Spinal cord (tissue), 9 donors: ENCODE measurements at regions not wholly inside any gene's neighbourhood (a gene's known extent, or its start where the extent isn't known, plus 50 kb on each side); places are given as distances from the start of the nearest gene placed in this dataset.

Experiments used
- DNase-seq, 6 donors: peaks; one replicate each; pipeline versions ENCODE4 v3.0.0 to v3.0.0-alpha.2; 2013 to 2015; ENCODE audit warnings: low spot score in 6 of 6, low read depth in 4 of 6
- H3K27ac ChIP-seq: one replicate; pipeline ENCODE4 v1.5.1; 2013; ENCODE audit warnings: low read depth, low read length, control low read depth
- H3K27me3 ChIP-seq: one replicate; pipeline ENCODE4 v1.6.1; 2013; ENCODE audit warnings: low read length; ENCODE audit not compliant: control insufficient read depth, insufficient read depth
- H3K36me3 ChIP-seq: one replicate; pipeline ENCODE4 v1.6.1; 2013; ENCODE audit warnings: low read length; ENCODE audit not compliant: control insufficient read depth, insufficient read depth
- H3K4me1 ChIP-seq: one replicate; pipeline ENCODE4 v1.6.1; 2013; ENCODE audit warnings: low read length; ENCODE audit not compliant: control insufficient read depth, insufficient read depth
- H3K4me3 ChIP-seq: one replicate; pipeline ENCODE4 v1.5.1; 2013; ENCODE audit warnings: low read depth, low read length, control low read depth
- H3K9me3 ChIP-seq: one replicate; pipeline ENCODE4 v1.6.1; 2013; ENCODE audit warnings: low read length; ENCODE audit not compliant: control insufficient read depth, insufficient read depth
- WGBS: methylation state at CpG from one replicate; pipeline ENCODE4 v1.1.5; 2013; ENCODE audit warnings: missing lambda C conversion rate; ENCODE audit not compliant: insufficient coverage; 5-methylcytosine and 5-hydroxymethylcytosine counted together
- donor health status: healthy.

- DNase-seq: no peak
- H3K9me3 ChIP-seq: no peaks in the 10 kb centered on the region
- H3K36me3 ChIP-seq: no peaks in the 10 kb centered on the region
- 93% methylated on average over 3 of the region's 3 CpGs for WGBS
- no peak overlapping the region for H3K27ac ChIP-seq
- no peaks in the 10 kb centered on the region for H3K4me1 ChIP-seq
- H3K4me3 ChIP-seq: no peak overlapping the region
- no peaks in the 10 kb centered on the region for H3K27me3 ChIP-seq
Observed at GRCh38 chr7:32150039-32150438, 79.8 kb upstream of the PDE1C start.

DNA sequence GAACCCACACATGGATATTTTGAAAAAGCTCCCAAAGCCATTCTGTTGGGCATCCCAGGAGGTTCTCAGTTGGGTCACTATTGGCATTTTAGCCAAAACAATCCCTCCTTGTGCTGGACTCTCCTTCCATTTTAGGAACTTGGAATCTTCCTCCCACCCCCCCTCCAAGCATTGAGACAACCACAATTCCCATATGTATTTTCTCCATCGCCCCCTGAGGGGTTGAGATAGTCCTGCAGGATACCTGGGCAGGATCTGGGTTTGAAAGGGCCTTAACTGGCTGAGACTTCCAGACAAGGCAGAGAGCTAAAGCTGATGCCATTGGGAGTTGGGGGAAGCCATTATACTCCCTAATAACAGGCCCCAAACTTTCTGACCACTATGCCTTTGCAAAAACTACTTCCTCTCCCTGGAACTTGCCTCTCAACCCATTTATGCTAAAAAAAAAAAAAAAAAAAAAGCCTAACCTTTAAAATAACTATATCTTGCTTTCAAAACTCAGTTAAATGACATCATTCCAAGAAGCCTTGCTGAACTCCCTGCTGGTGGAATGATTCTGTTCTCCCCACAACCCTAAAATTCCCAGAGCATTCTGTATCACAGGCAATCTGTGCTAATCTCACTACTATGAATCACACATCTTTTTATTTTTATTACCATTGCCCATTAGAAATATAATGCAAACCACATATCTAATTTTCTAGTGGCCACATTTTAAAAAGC is 77.5 kb upstream of the PDE1C start:
- no peaks in the 10 kb centered on the region for H3K27me3 ChIP-seq
- DNase-seq: no peak
- H3K4me3 ChIP-seq: no peak overlapping the region
- no peaks in the 10 kb centered on the region for H3K9me3 ChIP-seq
- H3K27ac ChIP-seq: no peak overlapping the region
- H3K36me3 ChIP-seq: no peaks in the 10 kb centered on the region
- H3K4me1 ChIP-seq: no peaks in the 10 kb centered on the region
- no CpG with 5 or more reads among the region's 1 CpG for WGBS

- Histone ChIP-seq H3K27ac (no peak overlapping the region), H3K27me3 (no peaks in the 10 kb centered on the region), H3K9me3 (no peaks in the 10 kb centered on the region), H3K4me3 (no peak overlapping the region), H3K36me3 (no peaks in the 10 kb centered on the region), H3K4me1 (no peaks in the 10 kb centered on the region)
- WGBS: no CpG with 5 or more reads among the region's 2 CpGs
- DNase-seq: no peak
Observed at GRCh38 chr7:32145911-32146310, 75.7 kb upstream of the PDE1C start.

GRCh38 chr7:32144676-32145075 is 74.5 kb upstream of the PDE1C start:
- Histone ChIP-seq H3K4me3 (no peak overlapping the region), H3K36me3 (no peaks in the 10 kb centered on the region), H3K27ac (no peak overlapping the region), H3K4me1 (no peaks in the 10 kb centered on the region), H3K27me3 (no peaks in the 10 kb centered on the region), H3K9me3 (no peaks in the 10 kb centered on the region)
- DNase-seq: no peak
- 100% methylated on average over 2 of the region's 4 CpGs for WGBS

DNA sequence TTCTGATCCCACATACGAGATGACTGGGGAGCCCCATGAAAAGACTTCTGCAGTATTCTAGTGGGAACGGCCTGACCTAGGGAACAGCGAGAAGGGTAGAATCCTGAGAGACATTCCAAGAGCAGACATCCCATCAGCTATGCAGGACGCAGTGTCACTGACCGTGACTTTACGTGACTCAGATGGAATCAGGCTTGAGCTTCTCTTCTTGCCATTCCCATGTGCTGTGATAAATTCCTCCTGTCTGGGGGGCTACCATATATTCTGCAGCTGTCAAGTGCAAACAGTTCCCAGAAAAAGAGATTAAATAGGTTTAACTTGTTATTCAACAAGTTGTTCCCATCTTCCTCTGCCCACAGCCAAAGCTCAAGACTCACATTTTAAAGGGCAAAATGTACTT is 73.1 kb upstream of the PDE1C start:
- no peak overlapping the region for H3K27ac ChIP-seq
- WGBS: 58% methylated on average over 6 of the region's 6 CpGs
- no peaks in the 10 kb centered on the region for H3K4me1 ChIP-seq
- H3K27me3 ChIP-seq: no peaks in the 10 kb centered on the region
- no peaks in the 10 kb centered on the region for H3K36me3 ChIP-seq
- no peak for DNase-seq
- H3K9me3 ChIP-seq: no peaks in the 10 kb centered on the region
- H3K4me3 ChIP-seq: no peak overlapping the region

GRCh38 chr7:32142649-32143048 is 72.4 kb upstream of the PDE1C start:
- DNase-seq: no peak
- no peaks in the 10 kb centered on the region for H3K4me1 ChIP-seq
- H3K36me3 ChIP-seq: no peaks in the 10 kb centered on the region
- H3K27me3 ChIP-seq: no peaks in the 10 kb centered on the region
- H3K9me3 ChIP-seq: no peaks in the 10 kb centered on the region
- H3K4me3 ChIP-seq: no peak overlapping the region
- H3K27ac ChIP-seq: no peak overlapping the region
- WGBS: 37% methylated on average over 1 of the region's 3 CpGs

- no peaks in the 10 kb centered on the region for H3K4me1 ChIP-seq
Observed at GRCh38 chr7:32140210-32140939, 70.2 kb upstream of the PDE1C start.

DNA sequence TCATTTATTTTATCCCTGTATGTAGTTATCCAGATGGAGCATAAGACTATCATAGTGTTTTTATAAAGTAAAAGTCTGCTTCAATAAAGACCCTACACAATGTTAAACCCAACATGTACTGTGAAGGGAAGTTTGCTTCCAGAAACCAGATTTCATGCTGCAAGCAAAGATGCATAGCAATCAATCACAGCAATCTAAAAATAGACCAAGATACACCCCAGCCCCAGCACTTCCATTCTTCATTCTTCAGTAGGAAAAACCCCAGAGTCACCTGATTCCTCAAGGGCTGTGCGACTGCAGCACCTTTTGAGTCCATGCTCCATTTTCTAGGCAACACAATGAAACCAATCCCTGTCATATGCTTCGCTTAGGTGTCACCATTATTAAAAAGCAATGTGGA is 66.9 kb upstream of the PDE1C start:
- Histone ChIP-seq H3K27me3 (no peaks in the 10 kb centered on the region), H3K4me3 (no peak overlapping the region), H3K4me1 (no peaks in the 10 kb centered on the region), H3K36me3 (no peaks in the 10 kb centered on the region), H3K9me3 (peaks cover 4% of the 10 kb centered on the region), H3K27ac (no peak overlapping the region)
- DNase-seq: no peak
- WGBS: 86% methylated on average over 1 of the region's 2 CpGs

More at GRCh38 chr7:32140210-32140939, 70.2 kb upstream of the PDE1C start:
- Histone ChIP-seq H3K27ac (no peak overlapping the region), H3K27me3 (no peaks in the 10 kb centered on the region), H3K4me3 (no peak overlapping the region), H3K36me3 (no peaks in the 10 kb centered on the region), H3K9me3 (no peaks in the 10 kb centered on the region)
- no CpG with 5 or more reads among the region's 5 CpGs for WGBS
- no peak for DNase-seq

DNA sequence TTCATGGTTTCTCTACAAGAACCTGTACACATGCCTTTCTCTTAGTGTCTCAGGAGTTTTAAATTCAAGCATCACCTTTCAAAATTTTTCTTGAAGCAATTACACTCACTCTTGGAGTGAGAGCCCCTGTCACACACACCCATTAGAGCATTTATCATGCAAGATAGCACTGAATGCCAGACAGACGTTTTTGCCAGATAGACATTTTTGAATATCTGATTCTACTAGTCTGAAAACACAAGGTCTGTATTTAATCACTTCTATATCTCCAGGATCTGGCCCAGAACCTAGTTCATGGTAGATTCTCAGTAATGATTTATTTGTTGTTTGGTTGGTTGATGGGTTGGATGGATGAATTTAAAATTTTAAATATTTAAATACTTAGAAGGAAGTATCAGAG is 60.9 kb upstream of the PDE1C start:
- DNase-seq: no peak
- Histone ChIP-seq H3K27ac (no peak overlapping the region), H3K4me1 (no peaks in the 10 kb centered on the region), H3K4me3 (no peak overlapping the region), H3K36me3 (no peaks in the 10 kb centered on the region), H3K9me3 (peaks cover 4% of the 10 kb centered on the region), H3K27me3 (no peaks in the 10 kb centered on the region)
- no CpG with 5 or more reads among the region's 1 CpG for WGBS

DNA sequence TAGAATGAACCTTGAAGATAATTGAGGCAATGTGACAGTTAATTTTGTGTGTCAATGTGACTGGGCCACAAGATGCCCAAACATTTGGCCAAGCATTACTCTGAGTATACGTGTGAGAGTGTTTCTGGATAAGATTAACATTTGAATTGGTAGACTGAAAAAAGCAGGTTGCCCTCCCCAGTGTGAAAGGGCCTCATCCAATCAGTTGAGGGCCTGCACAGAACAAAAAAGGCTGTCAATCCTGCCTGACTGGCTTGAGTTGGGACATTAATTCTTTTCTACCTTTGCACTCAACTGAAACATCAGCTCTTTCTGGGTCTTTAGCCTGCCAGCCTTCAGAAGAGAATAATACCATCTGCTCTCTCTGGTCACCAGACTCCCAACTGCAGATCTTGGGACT is 56.6 kb upstream of the PDE1C start:
- Histone ChIP-seq H3K27me3 (no peaks in the 10 kb centered on the region), H3K4me3 (no peak overlapping the region), H3K27ac (no peak overlapping the region), H3K36me3 (no peaks in the 10 kb centered on the region), H3K4me1 (no peaks in the 10 kb centered on the region), H3K9me3 (no peaks in the 10 kb centered on the region)
- 43% methylated on average over 1 of the region's 1 CpG for WGBS
- no peak for DNase-seq
